Activated CD4-positive, alpha-beta T cell treated with anti-CD3 and anti-CD28 coated beads, Interleukin-2, amount 10 ng/mL, durations not matched to agents 7 days and 5 days (primary cell): ENCODE measurements at regions not wholly inside any gene's neighbourhood (a gene's known extent, or its start where the extent isn't known, plus 50 kb on each side); places are given as distances from the start of the nearest gene placed in this dataset.

Experiments
- CTCF ChIA-PET: fragments of 350-600 bp; sonication (Branson Sonifier 250); formaldehyde crosslinking; loops from one replicate; lab custom pipeline; 2021; ENCODE audit warnings: antibody characterized with exemption; lab: Charles Lee
- POLR2A ChIA-PET: fragments of 350-600 bp; sonication (Branson Sonifier 250); formaldehyde crosslinking; loops from one replicate; lab custom pipeline; 2021; ENCODE audit warnings: antibody characterized with exemption; lab: Charles Lee
- DNase-seq: peaks from one replicate; pipeline ENCODE4 v3.0.0-alpha.2; 2020
- H3K27ac Mint-ChIP-seq: one replicate; pipeline ENCODE4 v1.8.0; 2021; ENCODE audit warnings: mild to moderate bottlenecking, moderate library complexity, mixed read lengths
- H3K27me3 Mint-ChIP-seq: one replicate; pipeline ENCODE4 v1.8.0; 2021; ENCODE audit warnings: mixed read lengths
- H3K36me3 Mint-ChIP-seq: one replicate; pipeline ENCODE4 v1.8.0; 2021; ENCODE audit warnings: low read depth, mixed read lengths
- H3K4me1 Mint-ChIP-seq: one replicate; pipeline ENCODE4 v1.8.0; 2021; ENCODE audit warnings: mixed read lengths
- H3K4me3 Mint-ChIP-seq: one replicate; pipeline ENCODE4 v1.8.0; 2021; ENCODE audit warnings: mild to moderate bottlenecking, moderate library complexity, mixed read lengths
- H3K9me3 Mint-ChIP-seq: one replicate; pipeline ENCODE4 v1.8.0; 2021; ENCODE audit warnings: mixed read lengths

DNA sequence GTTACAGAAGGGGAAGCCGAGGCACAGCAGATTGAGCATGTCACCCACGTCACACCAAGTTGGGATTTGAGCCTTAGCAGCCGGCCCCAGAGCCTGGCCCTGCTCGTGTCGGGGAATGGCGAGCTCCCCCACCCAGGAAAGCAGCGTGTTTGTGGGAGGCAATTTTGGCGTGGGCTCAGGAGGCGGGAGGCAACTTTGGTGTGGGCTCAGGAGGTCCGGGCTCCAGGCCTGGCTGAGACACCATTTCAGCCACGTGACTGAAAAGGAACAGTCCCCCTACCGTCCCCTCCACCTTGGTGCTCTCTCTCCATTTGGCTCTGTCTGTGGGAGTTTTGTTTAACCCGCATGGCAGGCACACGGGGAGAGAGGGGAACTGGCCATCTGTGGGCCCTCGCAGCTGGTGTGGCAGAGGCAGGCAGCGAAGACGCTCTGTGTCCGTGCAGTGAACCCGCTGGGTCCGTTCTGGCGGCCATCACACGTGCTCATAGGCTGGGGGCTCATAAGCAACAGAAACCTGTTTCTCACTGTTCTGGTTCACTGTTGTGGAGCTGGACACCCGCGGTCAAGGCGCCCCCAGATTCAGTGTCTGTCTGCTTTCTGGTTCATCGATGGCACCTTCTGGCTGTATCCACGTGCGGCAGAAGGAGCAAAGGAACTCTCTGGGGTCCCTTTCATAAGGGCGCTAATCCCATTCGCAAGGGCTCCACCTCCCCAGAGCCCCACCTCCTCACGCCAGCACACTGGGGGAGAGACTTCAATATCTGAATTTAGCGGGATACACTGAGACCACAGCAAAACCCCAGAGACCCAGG lies 110.2 kb downstream of the CRYAA start:
- ChIA-PET POLR2A (no interaction called here), CTCF (no interaction called here)
- Mint-ChIP-seq H3K9me3 (no peaks in the 10 kb centered on the region), H3K4me1 (no peaks in the 10 kb centered on the region), H3K4me3 (no peak overlapping the region), H3K36me3 (no peaks in the 10 kb centered on the region), H3K27ac (no peak overlapping the region), H3K27me3 (peaks cover 8% of the 10 kb centered on the region)
- DNase-seq: no peak

DNA sequence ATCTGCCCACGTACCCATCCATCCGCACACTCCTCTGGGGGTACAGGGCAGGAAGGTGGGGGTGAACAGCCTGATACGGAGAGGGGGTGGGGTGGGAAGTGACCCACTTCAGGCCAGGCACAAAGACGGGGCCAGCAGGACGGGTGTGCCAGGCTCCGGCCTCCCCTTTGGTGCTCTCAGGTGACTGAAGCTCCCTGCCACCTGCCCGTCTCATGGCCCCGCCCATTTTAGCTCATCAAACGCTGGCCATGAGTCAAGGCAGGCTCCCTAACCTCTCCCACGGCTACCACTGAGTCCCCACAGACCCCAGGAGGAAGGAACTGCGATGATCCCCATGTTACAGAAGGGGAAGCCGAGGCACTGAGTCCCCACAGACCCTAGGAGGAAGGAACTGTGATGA lies 109.6 kb downstream of the CRYAA start:
- CTCF ChIA-PET: no interaction called here
- Mint-ChIP-seq H3K27ac (no peak overlapping the region), H3K27me3 (peaks cover 10% of the 10 kb centered on the region), H3K9me3 (no peaks in the 10 kb centered on the region), H3K4me3 (no peak overlapping the region), H3K4me1 (no peaks in the 10 kb centered on the region), H3K36me3 (no peaks in the 10 kb centered on the region)
- no peak for DNase-seq
- POLR2A ChIA-PET: no interaction called here

DNA sequence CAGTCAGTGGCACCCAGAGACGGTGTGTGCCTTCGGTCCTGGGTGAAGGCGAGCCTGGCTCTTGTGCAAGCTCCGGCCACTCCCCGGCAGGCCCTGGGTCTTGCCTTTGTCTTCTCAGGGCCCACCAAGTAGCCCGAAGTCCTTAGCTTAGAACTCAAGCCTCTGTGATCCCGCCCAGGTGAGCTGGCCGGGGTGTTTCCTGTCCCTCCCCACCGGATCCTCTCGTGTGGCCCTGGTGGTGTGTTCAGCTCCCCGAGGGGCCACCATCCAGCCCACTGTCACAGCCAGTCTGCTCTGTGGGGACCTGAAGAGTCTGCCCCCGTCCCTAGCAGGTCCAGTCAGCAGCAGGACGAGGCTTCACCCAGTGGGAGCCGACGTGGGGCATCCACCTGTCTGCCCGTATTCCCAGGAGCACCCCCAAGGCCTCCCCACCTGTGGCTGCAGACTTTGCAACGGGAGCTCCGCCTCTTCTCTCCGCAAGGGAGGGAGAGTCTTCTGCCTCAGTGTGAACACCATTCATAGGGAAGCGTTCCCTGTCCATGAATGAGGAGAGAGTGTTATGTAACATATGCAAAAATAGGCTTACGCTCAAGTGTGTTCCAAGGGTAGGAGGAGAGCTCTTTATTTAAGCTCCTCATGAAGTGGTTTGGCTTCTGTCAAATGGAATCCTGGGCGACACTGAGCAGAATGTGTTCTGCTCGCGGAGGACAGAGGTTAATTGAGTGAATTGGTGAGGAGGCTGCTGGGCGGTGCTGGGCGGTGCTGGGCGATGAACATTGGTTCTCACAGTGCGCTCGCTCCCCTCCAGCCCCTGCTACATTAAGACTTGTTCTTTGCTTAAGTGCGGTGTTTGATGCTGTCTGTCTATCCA lies 108.9 kb downstream of the CRYAA start:
- H3K4me1 Mint-ChIP-seq: no peaks in the 10 kb centered on the region
- ChIA-PET POLR2A (no interaction called here), CTCF (no interaction called here)

DNA sequence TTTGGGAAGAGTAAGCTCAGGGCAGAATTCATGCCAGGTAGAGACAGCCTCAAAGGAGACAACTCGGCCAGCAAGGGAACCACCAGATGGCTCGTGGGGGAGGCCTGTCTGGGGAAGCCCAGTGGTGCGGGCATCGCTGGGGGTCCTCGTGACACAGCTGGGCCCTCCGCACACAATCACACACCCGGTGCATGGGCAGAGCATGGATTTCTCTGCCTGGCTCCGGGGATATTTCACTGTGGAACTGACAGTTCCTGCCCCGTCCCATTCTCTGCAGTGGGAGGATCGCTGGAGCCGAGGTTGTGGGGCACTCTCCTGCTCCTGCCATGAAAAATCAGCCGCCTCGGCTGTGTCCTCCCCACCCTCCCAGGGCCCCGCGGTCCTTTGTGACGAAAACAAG lies 108.0 kb downstream of the CRYAA start:
- no peak overlapping the region for H3K4me3 Mint-ChIP-seq
- no peak overlapping the region for H3K27ac Mint-ChIP-seq
- H3K27me3 Mint-ChIP-seq: peaks cover 10% of the 10 kb centered on the region
- no peaks in the 10 kb centered on the region for H3K36me3 Mint-ChIP-seq
- H3K4me1 Mint-ChIP-seq: no peaks in the 10 kb centered on the region
- ChIA-PET CTCF (no interaction called here), POLR2A (no interaction called here)
- H3K9me3 Mint-ChIP-seq: no peaks in the 10 kb centered on the region
- DNase-seq: no peak

More for the DNA sequence above, 108.9 kb downstream of the CRYAA start:
- H3K36me3 Mint-ChIP-seq: no peaks in the 10 kb centered on the region
- H3K4me3 Mint-ChIP-seq: no peak overlapping the region
- no peak for DNase-seq
- H3K27ac Mint-ChIP-seq: no peak overlapping the region
- no peaks in the 10 kb centered on the region for H3K9me3 Mint-ChIP-seq
- H3K27me3 Mint-ChIP-seq: peaks cover 10% of the 10 kb centered on the region

DNA sequence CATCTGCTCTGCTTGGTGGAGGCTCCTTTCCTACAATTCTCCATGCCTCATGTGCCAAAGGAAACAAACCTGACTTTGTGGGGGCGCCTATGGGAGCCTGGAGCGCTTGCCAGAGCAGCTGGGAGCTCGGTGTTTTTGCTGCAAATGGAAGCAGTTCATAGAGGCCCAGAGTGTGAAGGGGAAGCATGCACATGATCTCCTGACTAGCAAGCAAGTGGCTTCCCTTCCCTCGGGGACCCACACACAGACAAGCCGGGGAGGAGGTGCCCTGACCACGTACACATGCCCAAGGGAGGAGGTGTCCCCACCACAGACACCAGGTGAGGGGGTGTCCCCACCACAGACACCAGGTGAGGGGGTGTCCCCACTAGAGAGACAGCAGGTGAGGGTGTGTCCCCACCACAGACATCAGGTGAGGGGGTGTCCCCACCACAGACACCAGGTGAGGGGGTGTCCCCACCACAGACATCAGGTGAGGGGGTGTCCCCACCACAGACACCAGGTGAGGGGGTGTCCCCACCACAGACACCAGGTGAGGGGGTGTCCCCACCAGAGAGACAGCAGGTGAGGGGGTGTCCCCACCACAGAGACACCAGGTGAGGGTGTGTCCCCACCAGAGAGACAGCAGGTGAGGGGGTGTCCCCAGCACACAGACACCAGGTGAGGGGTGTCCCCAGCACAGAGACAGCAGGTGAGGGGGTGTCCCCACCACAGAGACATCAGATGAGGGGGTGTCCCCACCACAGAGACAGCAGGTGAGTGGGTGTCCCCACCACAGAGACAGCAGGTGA lies 106.8 kb downstream of the CRYAA start:
- Mint-ChIP-seq H3K27me3 (peaks cover 10% of the 10 kb centered on the region), H3K4me3 (no peak overlapping the region), H3K4me1 (no peaks in the 10 kb centered on the region), H3K27ac (no peak overlapping the region), H3K9me3 (no peaks in the 10 kb centered on the region), H3K36me3 (no peaks in the 10 kb centered on the region)
- ChIA-PET POLR2A (no interaction called here), CTCF (no interaction called here)
- DNase-seq: no peak

DNA sequence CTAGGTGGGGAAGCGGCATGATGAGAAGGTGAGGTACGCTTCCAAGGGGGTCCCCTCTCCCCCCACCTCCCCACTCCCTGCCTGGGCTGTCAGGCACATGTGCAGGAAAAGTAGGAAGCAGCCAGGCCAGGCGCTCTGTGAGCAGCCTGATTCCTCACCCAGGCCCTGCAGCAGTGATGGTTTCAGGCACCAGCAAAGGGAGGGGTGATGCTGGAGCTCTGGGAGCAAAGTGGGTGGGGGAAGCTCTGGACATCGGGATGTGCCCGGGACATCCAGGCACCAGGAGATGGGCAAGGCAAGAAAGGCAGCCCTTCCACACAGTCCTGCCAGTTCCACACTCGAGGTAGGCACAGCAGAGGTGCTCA lies 106.1 kb downstream of the CRYAA start:
- H3K27ac Mint-ChIP-seq: no peak overlapping the region
- no peaks in the 10 kb centered on the region for H3K9me3 Mint-ChIP-seq
- H3K27me3 Mint-ChIP-seq: peaks cover 10% of the 10 kb centered on the region
- H3K4me3 Mint-ChIP-seq: no peak overlapping the region
- ChIA-PET CTCF (no interaction called here), POLR2A (no interaction called here)
- H3K4me1 Mint-ChIP-seq: no peaks in the 10 kb centered on the region
- H3K36me3 Mint-ChIP-seq: no peaks in the 10 kb centered on the region
- no peak for DNase-seq

DNA sequence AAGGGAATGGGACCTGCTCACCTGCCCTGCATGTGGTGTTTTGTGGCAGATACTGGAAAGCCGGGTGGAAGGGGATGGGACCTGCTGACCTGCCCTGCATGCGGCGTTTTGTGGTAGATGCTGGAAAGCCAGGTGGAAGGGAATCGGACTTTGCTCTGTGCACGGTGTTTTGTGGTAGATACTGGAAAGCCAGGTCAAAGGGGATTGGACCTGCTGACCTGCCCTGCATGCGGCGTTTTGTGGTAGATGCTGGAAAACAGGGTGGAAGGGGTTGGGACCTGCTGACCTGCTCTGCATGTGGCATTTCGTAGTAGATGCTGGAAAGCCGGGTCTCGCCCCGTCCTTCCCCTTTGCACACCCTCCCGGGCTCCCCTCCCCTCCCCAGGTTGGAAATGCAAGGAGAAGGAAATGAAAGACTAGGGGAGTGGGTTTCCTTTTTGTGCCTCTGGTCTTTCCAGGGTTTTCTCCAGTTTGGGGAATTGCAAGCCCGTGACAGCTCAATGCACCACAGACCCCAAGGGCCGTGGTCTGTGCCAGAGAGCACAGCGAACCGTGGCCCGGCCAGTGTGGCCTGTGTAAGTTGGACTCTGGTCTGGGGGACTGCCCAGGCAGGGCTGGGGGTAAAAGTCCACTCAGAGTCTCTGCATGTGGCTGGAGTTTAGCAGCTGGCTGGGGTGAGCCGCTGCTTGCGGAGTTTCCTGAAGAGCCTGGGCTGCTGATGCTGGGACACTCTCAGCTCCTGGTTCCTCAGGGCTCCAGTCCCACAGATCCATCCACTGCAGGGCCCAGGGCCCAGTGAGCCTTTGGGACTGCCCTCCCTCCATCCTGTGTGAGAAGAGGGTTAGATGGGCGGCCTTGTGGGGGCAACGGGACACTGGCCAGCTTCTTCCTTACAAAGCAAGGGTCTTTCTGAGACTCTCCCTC lies 105.5 kb downstream of the CRYAA start:
- ChIA-PET POLR2A (no interaction called here), CTCF (no interaction called here)
- H3K27me3 Mint-ChIP-seq: peaks cover 10% of the 10 kb centered on the region
- H3K9me3 Mint-ChIP-seq: no peaks in the 10 kb centered on the region
- no peak for DNase-seq
- no peak overlapping the region for H3K27ac Mint-ChIP-seq
- no peaks in the 10 kb centered on the region for H3K4me1 Mint-ChIP-seq
- H3K36me3 Mint-ChIP-seq: no peaks in the 10 kb centered on the region
- no peak overlapping the region for H3K4me3 Mint-ChIP-seq

DNA sequence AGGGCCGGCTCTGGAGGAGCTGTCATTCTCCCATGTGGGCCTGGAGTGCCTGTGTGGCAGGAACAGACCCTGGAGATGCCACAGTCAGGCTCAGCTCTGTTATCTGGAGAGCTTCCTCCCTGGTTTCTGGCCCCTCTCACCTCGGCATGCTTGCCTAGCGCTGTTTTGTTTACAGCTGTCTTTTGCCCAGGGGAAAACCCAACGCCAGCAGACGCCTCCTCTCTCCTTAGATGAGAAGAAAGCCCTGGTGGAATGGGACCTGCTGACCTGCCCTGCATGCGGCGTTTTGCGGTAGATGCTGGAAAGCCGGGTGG lies 104.9 kb downstream of the CRYAA start:
- POLR2A ChIA-PET: no interaction called here
- Mint-ChIP-seq H3K36me3 (no peaks in the 10 kb centered on the region), H3K9me3 (no peaks in the 10 kb centered on the region), H3K27ac (no peak overlapping the region), H3K4me1 (no peaks in the 10 kb centered on the region), H3K27me3 (peaks cover 10% of the 10 kb centered on the region), H3K4me3 (no peak overlapping the region)
- no peak for DNase-seq
- CTCF ChIA-PET: no interaction called here

DNA sequence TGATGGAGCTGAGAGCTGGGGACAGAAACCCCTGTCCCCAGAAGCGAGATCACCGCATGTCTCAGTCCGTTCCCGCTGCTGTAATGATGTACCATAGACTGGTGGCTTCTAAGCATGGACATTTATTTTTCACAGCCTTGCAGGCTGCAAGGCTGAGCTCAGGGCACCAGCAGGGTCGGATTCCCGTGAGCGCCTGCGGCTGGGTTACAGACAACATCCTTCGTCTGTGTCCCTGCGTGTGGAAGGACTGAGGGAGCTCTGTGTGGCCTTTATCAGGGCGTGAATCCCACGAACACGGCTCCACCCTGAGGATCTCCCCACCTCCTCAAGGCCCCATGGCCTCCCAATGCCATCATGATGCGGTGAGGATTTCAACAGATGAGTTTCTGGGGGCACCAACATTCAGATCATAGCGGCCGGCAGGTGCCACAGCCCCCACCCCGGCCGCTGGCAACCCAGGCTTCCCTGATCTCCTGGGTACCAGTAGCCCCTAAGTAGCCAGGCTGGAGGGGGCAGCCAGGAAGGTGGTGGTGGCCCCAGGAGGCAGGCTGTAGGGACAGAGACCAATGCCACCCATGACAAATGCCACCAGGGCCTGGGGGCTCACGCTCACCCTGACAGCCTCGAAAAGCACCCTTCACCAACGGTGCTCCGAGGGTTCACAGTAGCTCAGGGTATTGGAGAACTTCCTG lies 104.4 kb downstream of the CRYAA start:
- no peak for DNase-seq
- Mint-ChIP-seq H3K27me3 (peaks cover 10% of the 10 kb centered on the region), H3K36me3 (no peaks in the 10 kb centered on the region), H3K9me3 (no peaks in the 10 kb centered on the region), H3K4me1 (no peaks in the 10 kb centered on the region), H3K4me3 (no peak overlapping the region), H3K27ac (no peak overlapping the region)
- POLR2A ChIA-PET: no interaction called here
- CTCF ChIA-PET: no interaction called here

DNA sequence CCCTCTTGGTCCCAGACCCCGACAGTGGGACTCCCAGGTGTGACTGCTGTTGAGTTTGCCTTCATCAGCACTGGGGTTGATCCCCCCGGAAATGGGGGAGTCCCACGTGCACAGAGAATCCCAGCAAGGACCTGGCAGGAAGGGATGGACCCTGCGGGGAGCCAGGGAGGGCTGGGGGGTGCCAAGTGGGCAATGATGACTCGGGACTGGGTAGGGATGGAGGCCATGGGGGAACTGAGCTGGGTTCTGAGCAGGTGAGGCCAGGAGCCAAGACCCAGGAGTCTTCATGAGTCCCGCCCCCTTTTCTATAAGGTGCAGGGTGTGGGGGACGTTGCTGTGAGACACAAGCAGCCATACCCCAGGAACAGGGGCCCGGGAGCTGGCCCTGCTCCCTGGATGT lies 103.8 kb downstream of the CRYAA start:
- ChIA-PET POLR2A (no interaction called here), CTCF (no interaction called here)
- Mint-ChIP-seq H3K4me3 (no peak overlapping the region), H3K36me3 (no peaks in the 10 kb centered on the region), H3K27me3 (peaks cover 5% of the 10 kb centered on the region), H3K27ac (no peak overlapping the region), H3K4me1 (no peaks in the 10 kb centered on the region), H3K9me3 (no peaks in the 10 kb centered on the region)
- no peak for DNase-seq

DNA sequence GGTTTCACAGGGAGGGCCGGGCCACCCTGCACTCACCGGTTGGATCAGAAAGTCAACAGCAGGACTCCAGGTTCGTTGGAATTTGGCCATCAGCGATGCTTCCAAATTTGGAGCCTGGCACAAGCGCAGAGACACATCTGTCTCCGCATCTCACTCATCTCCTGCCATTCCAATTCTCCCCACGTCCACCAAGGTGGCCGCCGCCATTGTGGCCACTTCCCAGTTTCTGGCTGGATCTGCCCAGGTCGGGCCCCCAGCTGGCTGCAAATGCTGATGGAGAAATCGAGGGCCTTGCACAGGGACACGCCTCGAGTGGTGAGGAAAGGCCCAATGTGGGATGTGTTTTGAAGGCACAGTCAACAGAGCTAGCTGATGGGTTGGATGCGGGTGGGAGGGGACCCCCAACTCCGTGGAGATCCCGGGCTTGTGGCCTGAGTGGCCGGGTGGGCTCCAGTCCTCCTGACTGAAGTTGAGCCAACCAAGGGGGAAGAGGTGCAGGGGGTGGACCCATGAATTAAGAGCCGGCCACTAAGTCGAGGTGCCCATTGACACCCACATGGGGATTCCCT lies 102.7 kb downstream of the CRYAA start:
- Mint-ChIP-seq H3K9me3 (no peaks in the 10 kb centered on the region), H3K27ac (no peak overlapping the region), H3K4me1 (no peaks in the 10 kb centered on the region), H3K27me3 (peaks cover 4% of the 10 kb centered on the region), H3K36me3 (no peaks in the 10 kb centered on the region), H3K4me3 (no peak overlapping the region)
- DNase-seq: no peak
- ChIA-PET POLR2A (no interaction called here), CTCF (no interaction called here)
